OCI-LY1 (cell line): ENCODE measurements at regions not wholly inside any gene's neighbourhood (a gene's known extent, or its start where the extent isn't known, plus 50 kb on each side); places are given as distances from the start of the nearest gene placed in this dataset.

ENCODE experiments used
- H2AFZ ChIP-seq: fragments of 200-600 bp; sonication (generic), shearing (Covaris generic); 2 replicates; pipeline ENCODE4 v1.6.0; 2014; ENCODE audit warnings: antibody characterized with exemption, mild to moderate bottlenecking, low read length
- H3F3A ChIP-seq: fragments of 200-600 bp; sonication (generic), shearing (Covaris generic); 2 replicates; pipeline ENCODE4 v1.6.0; 2014; ENCODE audit warnings: mild to moderate bottlenecking, antibody characterized with exemption, low read length, moderate library complexity; ENCODE audit not compliant: insufficient read depth
- H3K27ac ChIP-seq: fragments of 200-600 bp; sonication (generic); 2 replicates; pipeline ENCODE4 v1.5.1; 2014; ENCODE audit warnings: low read length, mixed run types, mild to moderate bottlenecking, low read depth; ENCODE audit not compliant: poor library complexity, severe bottlenecking
- H3K27me3 ChIP-seq: fragments of 200-600 bp; sonication (generic); 2 replicates; pipeline ENCODE4 v1.6.0; 2014; ENCODE audit warnings: antibody characterized with exemption, mild to moderate bottlenecking, low read length, moderate library complexity; ENCODE audit not compliant: insufficient read depth
- H3K36me3 ChIP-seq: fragments of 200-600 bp; sonication (generic); 2 replicates; pipeline ENCODE4 v1.6.1; 2014; ENCODE audit warnings: mild to moderate bottlenecking, antibody characterized with exemption, low read length, moderate library complexity, mixed read lengths; ENCODE audit not compliant: insufficient read depth
- H3K4me1 ChIP-seq: fragments of 200-600 bp; sonication (generic); 2 replicates; pipeline ENCODE4 v1.5.1; 2014; ENCODE audit warnings: mild to moderate bottlenecking, low read length, moderate library complexity; ENCODE audit not compliant: insufficient read depth, severe bottlenecking
- H3K4me2 ChIP-seq: fragments of 200-600 bp; sonication (generic), shearing (Covaris generic); 2 replicates; pipeline ENCODE4 v1.6.1; 2014; ENCODE audit warnings: low read length
- H3K4me3 ChIP-seq: fragments of 200-600 bp; sonication (generic); 2 replicates; pipeline ENCODE4 v1.5.1; 2014; ENCODE audit warnings: low read length, low read depth, mild to moderate bottlenecking, mixed read lengths; ENCODE audit not compliant: poor library complexity, severe bottlenecking
- H3K79me2 ChIP-seq: fragments of 200-600 bp; shearing (Covaris generic); 2 replicates; pipeline ENCODE4 v1.6.1; 2016; ENCODE audit warnings: mixed run types, low read length, mixed read lengths; ENCODE audit not compliant: insufficient read depth
- H3K9ac ChIP-seq: fragments of 200-600 bp; sonication (generic), shearing (Covaris generic); 2 replicates; pipeline ENCODE4 v1.6.1; 2014; ENCODE audit warnings: mild to moderate bottlenecking, low read length, mixed read lengths
- H3K9me2 ChIP-seq: fragments of 200-600 bp; sonication (generic), shearing (Covaris generic); 2 replicates; pipeline ENCODE4 v1.6.1; 2014; ENCODE audit warnings: low read depth, mild to moderate bottlenecking, low read length, mixed read lengths
- H3K9me3 ChIP-seq: fragments of 200-600 bp; shearing (Covaris generic); 2 replicates; pipeline ENCODE4 v1.6.1; 2014; ENCODE audit warnings: low read length, mixed read lengths
- H4K20me1 ChIP-seq: fragments of 200-600 bp; sonication (generic), shearing (Covaris generic); 2 replicates; pipeline ENCODE4 v1.6.0; 2016; ENCODE audit warnings: mild to moderate bottlenecking, low read length; ENCODE audit not compliant: insufficient read depth
- EZH2 ChIP-seq: fragments of 200-600 bp; sonication (generic), shearing (Covaris generic); IDR thresholded peaks from 2 replicates; pipeline ENCODE4 v1.8.0; 2017; ENCODE audit warnings: borderline replicate concordance, mixed run types, mild to moderate bottlenecking, antibody characterized with exemption, low read length, moderate library complexity, mixed read lengths
- TF ChIP-seq, protein P1 (sequence below): fragments of 200-600 bp; sonication (generic), shearing (Covaris generic); IDR thresholded peaks from 2 replicates; pipeline ENCODE4 v1.5.1; 2017; ENCODE audit warnings: mild to moderate bottlenecking, antibody characterized with exemption, low read length, moderate library complexity, mixed read lengths

DNA sequence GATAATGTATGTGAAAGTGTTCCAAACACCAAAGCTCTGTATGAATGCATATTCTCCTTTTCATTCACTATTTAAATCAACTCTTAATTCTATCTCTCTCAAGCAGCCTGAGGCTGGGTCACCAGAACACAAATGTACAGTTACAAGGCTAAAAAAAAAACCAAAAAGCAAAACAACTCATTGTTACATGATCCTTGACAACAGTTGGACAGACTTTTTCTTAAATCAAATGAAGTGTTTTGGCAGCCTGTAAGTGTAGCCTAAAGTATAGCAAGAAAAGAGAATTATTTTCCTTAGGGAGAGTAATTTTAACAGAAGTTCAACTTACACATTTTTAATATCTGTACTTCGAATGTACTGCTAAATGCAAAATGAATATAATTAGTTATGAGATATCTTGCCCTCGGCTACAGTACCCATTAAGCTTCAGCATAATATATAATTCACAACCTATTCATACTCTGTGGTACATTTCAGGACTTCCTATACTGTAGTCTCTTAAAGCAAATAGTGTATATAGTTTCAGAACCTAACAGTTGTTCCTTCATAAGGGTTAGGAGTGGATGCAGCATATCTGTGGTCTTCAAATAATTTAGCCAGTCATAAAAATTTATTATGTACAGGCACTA is 214.0 kb upstream of the BTG1 start:
- Histone ChIP-seq H3K9me2 (no peaks in the 10 kb centered on the region), H3K36me3 (no peaks in the 10 kb centered on the region), H3K4me1 (peaks cover 68% of the 10 kb centered on the region), H3K9ac (no peak overlapping the region), H3K79me2 (no peaks in the 10 kb centered on the region), H3K4me3 (no peak overlapping the region), H3K9me3 (no peaks in the 10 kb centered on the region; the same call in 1 of the 2 replicates), H3K27ac (peak overlapping the region; percentile 96), H3K4me2 (no peak overlapping the region), H4K20me1 (no peaks in the 10 kb centered on the region), H3K27me3 (no peaks in the 10 kb centered on the region), H3F3A (no peaks in the 10 kb centered on the region; the same call in 1 of the 2 replicates), H2AFZ (no peak overlapping the region)
- no peak for TF ChIP-seq EZH2
- TF ChIP-seq, protein P1, sequence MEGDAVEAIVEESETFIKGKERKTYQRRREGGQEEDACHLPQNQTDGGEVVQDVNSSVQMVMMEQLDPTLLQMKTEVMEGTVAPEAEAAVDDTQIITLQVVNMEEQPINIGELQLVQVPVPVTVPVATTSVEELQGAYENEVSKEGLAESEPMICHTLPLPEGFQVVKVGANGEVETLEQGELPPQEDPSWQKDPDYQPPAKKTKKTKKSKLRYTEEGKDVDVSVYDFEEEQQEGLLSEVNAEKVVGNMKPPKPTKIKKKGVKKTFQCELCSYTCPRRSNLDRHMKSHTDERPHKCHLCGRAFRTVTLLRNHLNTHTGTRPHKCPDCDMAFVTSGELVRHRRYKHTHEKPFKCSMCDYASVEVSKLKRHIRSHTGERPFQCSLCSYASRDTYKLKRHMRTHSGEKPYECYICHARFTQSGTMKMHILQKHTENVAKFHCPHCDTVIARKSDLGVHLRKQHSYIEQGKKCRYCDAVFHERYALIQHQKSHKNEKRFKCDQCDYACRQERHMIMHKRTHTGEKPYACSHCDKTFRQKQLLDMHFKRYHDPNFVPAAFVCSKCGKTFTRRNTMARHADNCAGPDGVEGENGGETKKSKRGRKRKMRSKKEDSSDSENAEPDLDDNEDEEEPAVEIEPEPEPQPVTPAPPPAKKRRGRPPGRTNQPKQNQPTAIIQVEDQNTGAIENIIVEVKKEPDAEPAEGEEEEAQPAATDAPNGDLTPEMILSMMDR: no peak

DNA sequence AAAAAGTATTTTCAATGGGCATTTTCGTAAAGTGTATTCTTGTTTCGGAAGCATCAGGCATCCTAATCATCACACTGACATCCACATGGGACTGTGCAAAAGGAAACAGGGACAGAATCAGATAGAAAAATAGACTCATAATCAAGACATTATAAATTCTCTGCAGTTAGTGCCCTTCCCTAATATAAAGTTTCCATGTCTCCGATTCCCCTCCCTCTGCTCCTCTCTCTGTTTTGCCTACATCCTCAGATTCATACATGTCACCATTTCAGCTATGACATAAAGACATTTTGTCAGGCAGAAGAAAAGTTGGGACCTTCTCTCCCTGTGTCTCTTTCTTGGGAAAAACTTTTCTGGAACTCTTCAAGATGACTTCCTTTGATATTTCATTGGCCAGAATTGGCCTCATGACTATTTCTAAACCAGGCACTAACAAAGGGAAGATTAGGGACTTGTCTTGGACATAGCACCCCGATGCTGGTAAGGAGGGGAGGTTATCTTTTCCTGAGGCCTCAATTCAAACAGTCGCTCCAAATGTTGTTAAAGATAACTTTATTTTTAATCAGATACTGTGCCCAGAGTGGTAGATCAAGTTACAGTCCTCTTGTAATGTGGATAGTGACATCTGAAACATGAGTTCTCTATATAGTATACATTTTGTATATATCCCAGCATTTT is 212.1 kb upstream of the BTG1 start:
- H3K79me2 ChIP-seq: no peaks in the 10 kb centered on the region
- no peak for TF ChIP-seq EZH2
- TF ChIP-seq, protein P1: no peak
- no peak overlapping the region for H3K4me3 ChIP-seq

DNA sequence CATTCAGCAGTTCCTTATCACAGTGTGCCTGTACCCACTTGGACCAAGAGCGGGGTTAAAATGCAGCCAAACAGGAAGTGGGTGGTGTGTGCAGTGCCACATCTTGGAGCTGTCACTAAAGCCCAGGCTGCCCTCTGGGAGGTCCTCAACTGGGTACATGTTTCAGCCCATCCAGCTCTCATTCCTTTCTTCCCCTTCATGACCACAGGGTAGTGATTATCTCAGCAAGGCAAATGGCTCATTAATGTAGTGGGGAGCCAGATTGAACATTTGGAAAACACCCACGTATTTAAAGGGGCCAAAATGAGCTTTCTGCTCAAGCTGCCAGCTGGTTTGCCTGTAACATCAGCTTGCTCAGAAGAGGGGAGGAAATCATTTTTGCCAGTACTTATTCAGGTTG is 210.8 kb upstream of the BTG1 start:
- Histone ChIP-seq H3K27ac (peak overlapping the region; percentile 0), H3K36me3 (no peaks in the 10 kb centered on the region), H3K9ac (no peak overlapping the region), H4K20me1 (no peaks in the 10 kb centered on the region), H3K4me2 (peak overlapping the region; percentile 28; the same call in 1 of the 2 replicates), H3K9me2 (no peaks in the 10 kb centered on the region), H3F3A (no peaks in the 10 kb centered on the region), H3K27me3 (no peaks in the 10 kb centered on the region), H3K4me3 (no peak overlapping the region), H3K79me2 (no peaks in the 10 kb centered on the region), H3K4me1 (peaks cover 40% of the 10 kb centered on the region), H2AFZ (peak overlapping the region; percentile 37; the same call in 1 of the 2 replicates), H3K9me3 (no peaks in the 10 kb centered on the region; the same call in 1 of the 2 replicates)
- TF ChIP-seq, protein P1: no peak
- TF ChIP-seq EZH2: no peak

More for the DNA sequence above, 212.1 kb upstream of the BTG1 start:
- Histone ChIP-seq H3K9ac (no peak overlapping the region), H3K9me3 (no peaks in the 10 kb centered on the region; the same call in 1 of the 2 replicates), H3K27me3 (no peaks in the 10 kb centered on the region), H3K4me1 (peaks cover 52% of the 10 kb centered on the region), H3F3A (no peaks in the 10 kb centered on the region), H2AFZ (no peak overlapping the region), H4K20me1 (no peaks in the 10 kb centered on the region), H3K36me3 (no peaks in the 10 kb centered on the region), H3K9me2 (no peaks in the 10 kb centered on the region), H3K4me2 (no peak overlapping the region), H3K27ac (no peak overlapping the region)
